ENCODE measurements at regions not wholly inside any gene's neighbourhood (a gene's known extent, or its start where the extent isn't known, plus 50 kb on each side); places are given as distances from the start of the nearest gene placed in this dataset.

GRCh38 chr11:92589512-92589911 lies 364.9 kb downstream of the FAT3 start:
- no peak for DNase-seq (ENCODE audit: low read depth)
- no peak for TF ChIP-seq CTCF (IDR thresholded peaks at IDR 0.05; ENCODE audit: insufficient read depth, low read depth, low read length)

GRCh38 chr11:92591521-92591920 lies 366.9 kb downstream of the FAT3 start:
- H3K4me3 ChIP-seq (ENCODE audit: low read depth, low read length) = no peak overlapping the region
- no peak for DNase-seq (ENCODE audit: low read depth)
- TF ChIP-seq CTCF (IDR thresholded peaks at IDR 0.05; ENCODE audit: insufficient read depth, low read depth, low read length) = no peak

More at GRCh38 chr11:92589512-92589911, 364.9 kb downstream of the FAT3 start:
- H3K4me3 ChIP-seq (ENCODE audit: low read depth, low read length) = no peak overlapping the region

GRCh38 chr11:92594251-92594650 lies 369.6 kb downstream of the FAT3 start:
- no peak for DNase-seq (ENCODE audit: low read depth)
- no peak for TF ChIP-seq CTCF (IDR thresholded peaks at IDR 0.05; ENCODE audit: insufficient read depth, low read depth, low read length)
- H3K4me3 ChIP-seq (ENCODE audit: low read depth, low read length) = no peak overlapping the region

- TF ChIP-seq CTCF (IDR thresholded peaks at IDR 0.05; ENCODE audit: insufficient read depth, low read depth, low read length) = no peak
- DNase-seq (ENCODE audit: low read depth) = no peak
- no peak overlapping the region for H3K4me3 ChIP-seq (ENCODE audit: low read depth, low read length)
Observed at GRCh38 chr11:92595052-92595451, 370.4 kb downstream of the FAT3 start.

GRCh38 chr11:92596596-92597317 lies 372.1 kb downstream of the FAT3 start:
- no peak overlapping the region for H3K4me3 ChIP-seq (ENCODE audit: low read depth, low read length)
- no peak for DNase-seq (ENCODE audit: low read depth)
- TF ChIP-seq CTCF (IDR thresholded peaks at IDR 0.05; ENCODE audit: insufficient read depth, low read depth, low read length) = no peak

- TF ChIP-seq CTCF (IDR thresholded peaks at IDR 0.05; ENCODE audit: insufficient read depth, low read depth, low read length) = no peak
- no peak for DNase-seq (ENCODE audit: low read depth)
- no peak overlapping the region for H3K4me3 ChIP-seq (ENCODE audit: low read depth, low read length)
Observed at GRCh38 chr11:92601048-92601447, 368.4 kb upstream of the MTNR1B start.

- no peak for TF ChIP-seq CTCF (IDR thresholded peaks at IDR 0.05; ENCODE audit: insufficient read depth, low read depth, low read length)
- H3K4me3 ChIP-seq (ENCODE audit: low read depth, low read length) = no peak overlapping the region
- no peak for DNase-seq (ENCODE audit: low read depth)
Observed at GRCh38 chr11:92605667-92606066, 363.8 kb upstream of the MTNR1B start.

All from fibroblast of villous mesenchyme (primary cell).